Superior temporal gyrus (tissue), 1 donor: ENCODE measurements at regions not wholly inside any gene's neighbourhood (a gene's known extent, or its start where the extent isn't known, plus 50 kb on each side); places are given as distances from the start of the nearest gene placed in this dataset.

ENCODE experiments used
- DNase-seq: peaks from one replicate; pipeline ENCODE4 v3.0.0-alpha.2; 2016; ENCODE audit errors: extremely low spot score

- DNase-seq, result peak; percentile 74
Measured at GRCh38 chr3:113051787-113052186, 61.0 kb downstream of the GTPBP8 start.

GRCh38 chr3:113053169-113053568 lies 62.4 kb downstream of the GTPBP8 start:
- no peak for DNase-seq

GRCh38 chr3:113054552-113054951 lies 63.8 kb downstream of the GTPBP8 start:
- DNase-seq, result no peak

GRCh38 chr3:113055201-113055600 lies 64.4 kb downstream of the GTPBP8 start:
- DNase-seq, result no peak

- no peak for DNase-seq
Measured at GRCh38 chr3:113055961-113056360, 65.2 kb downstream of the GTPBP8 start.

- DNase-seq, result peak; percentile 67
Measured at GRCh38 chr3:113057117-113057516, 66.3 kb downstream of the GTPBP8 start.

GRCh38 chr3:113058188-113058587 lies 67.4 kb downstream of the GTPBP8 start:
- no peak for DNase-seq

- DNase-seq, result peak; percentile 24
Measured at GRCh38 chr3:113062705-113063104, 71.9 kb downstream of the GTPBP8 start.

- DNase-seq, result peak; percentile 28
Measured at GRCh38 chr3:113063126-113063894, 72.5 kb downstream of the GTPBP8 start.

- DNase-seq, result no peak
Measured at GRCh38 chr3:113064183-113064582, 73.4 kb downstream of the GTPBP8 start.

- DNase-seq, result no peak
Measured at GRCh38 chr3:113065336-113065735, 74.6 kb downstream of the GTPBP8 start.

- peak; percentile 50 for DNase-seq
Measured at GRCh38 chr3:113070072-113070640, 79.4 kb downstream of the GTPBP8 start.

- DNase-seq, result no peak
Measured at GRCh38 chr3:113070681-113071113, 79.9 kb downstream of the GTPBP8 start.

GRCh38 chr3:113075588-113075987 lies 84.8 kb downstream of the GTPBP8 start:
- DNase-seq, result no peak

- DNase-seq, result no peak
Measured at GRCh38 chr3:113079218-113079961, 88.6 kb downstream of the GTPBP8 start.

- no peak for DNase-seq
Measured at GRCh38 chr3:113084777-113085176, 94.0 kb downstream of the GTPBP8 start.

- no peak for DNase-seq
Measured at GRCh38 chr3:113086560-113087461, 96.0 kb downstream of the GTPBP8 start.

- DNase-seq, result no peak
Measured at GRCh38 chr3:113088616-113089015, 97.8 kb downstream of the GTPBP8 start.

GRCh38 chr3:113091417-113091816 lies 100.6 kb downstream of the GTPBP8 start:
- no peak for DNase-seq

- DNase-seq, result no peak
Measured at GRCh38 chr3:113092746-113093145, 102.0 kb downstream of the GTPBP8 start.

GRCh38 chr3:113094337-113095221 lies 103.8 kb downstream of the GTPBP8 start:
- DNase-seq, result no peak
